ENCODE measurements at regions not wholly inside any gene's neighbourhood (a gene's known extent, or its start where the extent isn't known, plus 50 kb on each side); places are given as distances from the start of the nearest gene placed in this dataset.
A peak's percentile ranks its signal among the peaks of the same experiment; 100 is the strongest.

- DNase-seq = no peak
These were observed 316.7 kb upstream of the MARCKS start for GRCh38 chr6:113540466-113540865.

- no peak for DNase-seq
These were observed 306.0 kb upstream of the MARCKS start for GRCh38 chr6:113551168-113551567.

- no peak for DNase-seq
These were observed 300.4 kb upstream of the MARCKS start for GRCh38 chr6:113556775-113557174.

GRCh38 chr6:113558431-113558830 is 298.7 kb upstream of the MARCKS start:
- no peak for DNase-seq

- no peak for DNase-seq
These were observed 298.2 kb upstream of the MARCKS start for GRCh38 chr6:113558966-113559365.

GRCh38 chr6:113560376-113560775 is 296.8 kb upstream of the MARCKS start:
- no peak for DNase-seq

- no peak for DNase-seq
These were observed 296.2 kb upstream of the MARCKS start for GRCh38 chr6:113560908-113561307.

GRCh38 chr6:113562248-113562647 is 294.9 kb upstream of the MARCKS start:
- no peak for DNase-seq

GRCh38 chr6:113564371-113565171 is 292.6 kb upstream of the MARCKS start:
- peak; percentile 73 to 83 (median 74) for DNase-seq

- no peak for DNase-seq
These were observed 291.8 kb upstream of the MARCKS start for GRCh38 chr6:113565306-113565705.

- no peak for DNase-seq
These were observed 287.0 kb upstream of the MARCKS start for GRCh38 chr6:113570161-113570560.

- DNase-seq = no peak
These were observed 286.5 kb upstream of the MARCKS start for GRCh38 chr6:113570641-113571040.

- no peak for DNase-seq
These were observed 283.0 kb upstream of the MARCKS start for GRCh38 chr6:113574147-113574546.

- DNase-seq = no peak
These were observed 280.8 kb upstream of the MARCKS start for GRCh38 chr6:113576310-113576709.

- DNase-seq = peak in 2 of 3 donors; percentile 6 to 27
These were observed 278.5 kb upstream of the MARCKS start for GRCh38 chr6:113578691-113579090.

- DNase-seq = no peak
These were observed 272.4 kb upstream of the MARCKS start for GRCh38 chr6:113584767-113585166.

- DNase-seq = no peak
These were observed 271.9 kb upstream of the MARCKS start for GRCh38 chr6:113585246-113585645.

- DNase-seq = no peak
These were observed 270.6 kb upstream of the MARCKS start for GRCh38 chr6:113586413-113587077.

- DNase-seq = no peak
These were observed 270.0 kb upstream of the MARCKS start for GRCh38 chr6:113587078-113587699.

- DNase-seq = no peak
These were observed 268.5 kb upstream of the MARCKS start for GRCh38 chr6:113588646-113589045.

- DNase-seq = no peak
These were observed 265.0 kb upstream of the MARCKS start for GRCh38 chr6:113591896-113592827.

- no peak for DNase-seq
These were observed 262.4 kb upstream of the MARCKS start for GRCh38 chr6:113594726-113595125.

GRCh38 chr6:113595911-113596376 is 261.2 kb upstream of the MARCKS start:
- no peak for DNase-seq
